GM19351 (cell line): ENCODE measurements at regions not wholly inside any gene's neighbourhood (a gene's known extent, or its start where the extent isn't known, plus 50 kb on each side); places are given as distances from the start of the nearest gene placed in this dataset.
"Not testable (repeated sequence)": the region's sequence is repeated elsewhere in the genome, so short reads cannot be mapped to it uniquely, and the experiment has no call there.

ENCODE experiments used
- ATAC-seq: cut with Tn5 transposase; IDR thresholded peaks from one replicate; pipeline ENCODE4 v1.9.1; 2021; ENCODE audit warnings: mild to moderate bottlenecking, moderate library complexity; ENCODE audit not compliant: unreplicated experiment

DNA sequence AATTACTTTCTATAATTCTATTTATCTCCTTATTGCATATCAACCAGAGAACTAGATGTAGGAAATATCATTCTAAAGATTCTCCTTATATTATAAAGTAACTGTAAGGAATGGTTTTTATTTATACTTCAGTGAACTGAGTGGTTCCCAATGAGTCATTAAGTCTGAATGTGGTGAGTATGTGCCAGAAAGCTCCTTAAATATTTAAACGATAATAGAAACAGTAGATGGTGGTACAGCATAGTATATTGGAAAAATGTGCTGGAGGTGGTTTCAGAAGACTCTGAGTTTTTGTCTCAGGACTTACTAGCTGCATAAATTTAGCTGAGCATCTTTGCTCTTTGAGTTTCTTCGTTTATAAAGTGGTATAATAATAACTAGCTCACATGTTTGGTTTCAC, 653.5 kb downstream of the FAM181B start:
- no peak for ATAC-seq

- ATAC-seq = no peak
Observed at GRCh38 chr11:82076126-82076525, 657.5 kb downstream of the FAM181B start.

DNA sequence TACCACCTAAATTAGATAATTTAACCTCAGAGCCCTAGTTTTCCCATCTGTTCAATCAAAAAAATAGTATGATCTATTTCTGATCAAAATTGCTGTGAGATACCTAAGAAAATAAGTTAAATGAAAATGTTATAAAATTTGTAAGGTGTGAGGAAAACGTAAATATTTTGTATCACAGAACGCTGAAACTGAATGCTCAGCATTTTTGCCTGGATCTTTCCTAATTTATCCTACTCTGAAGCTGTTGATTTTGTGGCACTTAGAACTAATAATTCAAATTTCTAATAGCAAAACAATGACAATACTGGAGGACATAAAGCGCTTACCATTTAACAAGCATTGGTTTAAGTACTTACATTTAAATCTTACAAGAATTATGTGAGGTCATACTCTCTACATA, 674.2 kb downstream of the FAM181B start:
- no peak for ATAC-seq

- no peak for ATAC-seq
Observed at GRCh38 chr11:82056450-82056849, 677.2 kb downstream of the FAM181B start.

DNA sequence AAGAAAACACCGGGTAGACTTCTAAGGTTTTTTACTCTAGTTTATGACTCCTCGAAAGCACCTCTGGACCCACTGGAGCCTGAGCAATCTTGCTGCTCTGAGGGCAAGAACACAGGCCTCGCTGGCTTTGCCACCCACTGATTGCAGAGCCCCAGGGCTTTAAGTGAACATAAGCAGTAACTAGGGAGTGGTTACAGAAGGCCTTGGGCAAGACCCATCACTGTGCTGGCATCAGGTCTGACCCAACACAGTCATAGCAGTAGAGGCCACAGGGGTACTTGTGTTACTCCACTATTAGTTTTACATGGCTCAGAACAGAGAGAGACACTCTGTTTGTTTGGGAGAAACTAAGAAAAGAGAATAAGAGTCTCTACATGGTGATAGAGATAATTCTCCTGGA, 684.5 kb downstream of the FAM181B start:
- ATAC-seq = no peak

- no peak for ATAC-seq
Observed at GRCh38 chr11:82047200-82047599, 686.5 kb downstream of the FAM181B start.

DNA sequence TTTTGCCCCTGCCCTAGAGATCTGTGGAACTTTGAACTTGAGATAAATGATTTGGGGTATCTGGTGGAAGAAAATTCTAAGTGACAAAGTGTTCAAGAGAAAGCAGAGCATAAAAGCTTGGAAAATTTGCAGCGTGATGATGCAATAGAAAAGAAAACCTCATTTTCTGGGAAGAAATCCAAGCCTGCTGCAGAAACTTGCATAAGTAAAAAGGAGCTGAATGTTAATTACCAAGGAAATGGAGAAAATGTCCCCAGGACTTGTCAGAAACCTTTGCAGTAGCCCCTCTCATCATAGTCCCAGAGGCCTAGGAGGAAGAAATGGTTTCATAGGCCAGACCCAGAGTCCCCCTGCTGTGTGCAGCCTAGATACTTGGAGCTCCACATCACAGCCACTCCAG, 686.9 kb downstream of the FAM181B start:
- ATAC-seq = no peak

- no peak for ATAC-seq
Observed at GRCh38 chr11:82045748-82046457, 687.8 kb downstream of the FAM181B start.

- ATAC-seq = no peak
Observed at GRCh38 chr11:82043316-82043715, 690.3 kb downstream of the FAM181B start.

- ATAC-seq = no peak
Observed at GRCh38 chr11:82041764-82042163, 691.9 kb downstream of the FAM181B start.

GRCh38 chr11:82038154-82038553, 695.5 kb downstream of the FAM181B start:
- ATAC-seq = no peak

DNA sequence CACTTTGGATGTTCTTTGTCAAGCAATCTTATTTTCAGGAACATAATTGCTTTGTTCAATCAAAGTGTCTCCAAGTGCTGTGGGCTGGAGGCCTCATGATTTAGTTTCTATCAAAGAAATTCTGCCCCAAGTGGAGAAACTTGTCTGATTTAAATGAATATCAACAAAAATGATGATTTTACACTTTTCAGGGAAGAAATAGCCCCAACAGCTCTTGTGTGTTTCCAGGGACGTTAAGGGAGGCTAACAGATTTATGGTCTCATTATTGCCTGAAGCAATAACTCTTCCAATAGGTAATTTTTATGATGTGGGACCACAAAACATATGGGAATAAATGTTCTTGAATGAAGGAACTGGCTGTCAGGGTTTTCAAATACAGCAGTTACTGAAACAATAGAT, 699.1 kb downstream of the FAM181B start:
- no peak for ATAC-seq

DNA sequence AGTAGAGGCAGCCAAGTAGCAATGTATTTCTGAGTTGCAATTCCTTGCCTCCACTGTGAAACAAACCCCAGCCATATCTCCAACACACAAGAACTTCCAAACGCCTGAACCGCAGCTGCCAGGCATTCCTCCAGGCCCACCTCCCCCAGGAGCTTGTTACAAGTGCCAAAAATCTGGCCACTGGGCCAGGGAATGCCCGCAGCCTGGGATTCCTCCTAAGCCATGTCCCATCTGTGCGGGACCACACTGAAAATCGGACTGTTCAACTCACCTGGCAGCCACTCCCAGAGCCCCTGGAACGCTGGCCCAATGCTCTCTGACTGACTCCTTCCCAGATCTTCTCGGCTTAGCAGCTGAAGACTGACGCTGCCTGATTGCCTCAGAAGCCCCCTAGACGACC, 706.3 kb downstream of the FAM181B start:
- not testable (repeated sequence) for ATAC-seq

GRCh38 chr11:82024760-82025159, 708.9 kb downstream of the FAM181B start:
- no peak for ATAC-seq

- ATAC-seq = no peak
Observed at GRCh38 chr11:82012276-82012675, 721.4 kb downstream of the FAM181B start.

- no peak for ATAC-seq
Observed at GRCh38 chr11:82009133-82009532, 724.5 kb downstream of the FAM181B start.

GRCh38 chr11:82007521-82007920, 726.1 kb downstream of the FAM181B start:
- ATAC-seq = no peak

- ATAC-seq = no peak
Observed at GRCh38 chr11:82004537-82005213, 729.0 kb downstream of the FAM181B start.

DNA sequence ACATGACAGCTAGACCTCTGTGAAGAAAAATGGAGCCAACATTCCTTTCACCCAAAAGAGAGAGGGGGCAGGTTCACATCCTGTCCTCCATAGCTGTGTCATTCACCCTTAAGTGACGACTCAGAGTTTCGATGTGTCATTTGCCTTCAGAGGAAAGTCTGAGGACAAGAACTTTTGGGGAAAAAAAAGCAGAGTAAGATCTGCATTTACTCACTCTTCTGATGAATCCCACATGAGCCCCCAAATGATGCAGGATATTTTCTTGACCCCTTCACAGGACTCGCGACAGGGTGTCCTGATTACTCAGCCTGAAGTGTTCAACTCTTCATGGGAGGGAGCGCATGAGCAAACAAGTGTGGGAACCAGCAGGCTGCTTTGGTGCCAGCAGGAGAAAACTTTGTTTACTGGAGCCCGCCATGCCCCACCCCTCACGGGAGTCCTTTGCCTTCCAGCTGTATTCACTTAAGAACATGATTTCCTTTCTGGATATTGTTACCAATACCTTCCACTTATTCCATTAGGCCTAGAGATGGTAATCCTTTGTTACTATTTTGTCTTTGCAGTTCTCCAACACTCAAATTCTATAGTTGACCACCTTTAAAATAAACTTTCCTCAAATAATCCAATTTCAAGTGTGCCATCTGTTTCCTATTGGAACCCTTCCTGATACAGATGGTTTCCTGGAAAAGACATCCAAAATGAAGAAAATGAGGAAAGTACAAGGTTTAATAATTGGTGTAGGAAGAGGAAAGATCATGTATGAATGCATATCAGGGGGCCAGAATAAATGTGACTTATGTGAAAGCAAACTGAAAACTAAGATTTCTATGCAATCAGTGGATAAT, 729.8 kb downstream of the FAM181B start:
- ATAC-seq = no peak

GRCh38 chr11:82003024-82003423, 730.6 kb downstream of the FAM181B start:
- ATAC-seq = no peak

DNA sequence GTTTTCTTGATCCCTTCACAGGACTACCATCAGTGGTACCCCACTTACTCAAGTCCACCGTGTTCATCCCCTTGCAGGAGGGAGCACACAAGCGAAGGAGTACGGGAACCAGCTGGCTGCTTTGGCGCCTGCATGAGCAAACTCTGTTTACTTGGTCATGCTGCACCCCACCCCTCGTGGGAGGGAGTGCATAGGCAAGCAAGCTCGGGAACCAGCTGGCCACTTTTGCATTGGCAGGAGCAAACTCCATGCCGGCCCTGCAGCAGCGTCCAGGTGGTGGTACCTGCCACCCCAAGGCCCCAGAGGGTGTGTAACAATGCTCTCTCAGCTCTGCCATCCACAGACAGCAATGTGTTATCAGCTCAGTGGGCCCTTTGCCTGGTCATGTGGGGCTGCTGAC, 737.8 kb downstream of the FAM181B start:
- no peak for ATAC-seq

DNA sequence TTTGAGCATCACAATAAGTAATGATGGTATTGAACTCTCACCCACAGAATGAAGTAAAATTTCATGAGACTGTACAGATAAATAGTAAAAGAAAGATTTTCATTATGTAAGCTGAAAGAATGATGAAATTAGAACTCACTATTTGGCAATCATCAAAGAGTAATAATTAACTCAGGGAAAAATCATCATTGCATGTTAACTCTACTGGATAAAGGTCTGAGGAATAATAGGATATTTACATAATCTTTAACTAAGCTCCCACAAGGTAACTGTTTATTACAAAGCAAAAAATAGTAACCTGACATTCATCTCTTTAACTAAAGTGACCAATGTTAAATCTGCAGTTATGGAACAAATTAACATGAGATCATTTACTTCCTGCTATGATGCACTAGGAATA, 739.9 kb downstream of the FAM181B start:
- ATAC-seq = no peak
